NCI-H2107 (cell line): ENCODE measurements at regions not wholly inside any gene's neighbourhood (a gene's known extent, or its start where the extent isn't known, plus 50 kb on each side); places are given as distances from the start of the nearest gene placed in this dataset.

Experiments used
- DNase-seq: peaks from one replicate; lab custom pipeline; 2025; lab: John Stamatoyannopoulos, UW

GRCh38 chr3:193962986-193963685 lies 172.8 kb upstream of the HES1 start:
- DNase-seq, result no peak

- no peak for DNase-seq
Observed at GRCh38 chr3:193963808-193964516, 172.0 kb upstream of the HES1 start.

GRCh38 chr3:193964517-193964880 lies 171.4 kb upstream of the HES1 start:
- DNase-seq, result no peak

GRCh38 chr3:193968380-193968974 lies 167.5 kb upstream of the HES1 start:
- no peak for DNase-seq

GRCh38 chr3:193970131-193970772 lies 165.7 kb upstream of the HES1 start:
- DNase-seq, result peak; percentile 21

- no peak for DNase-seq
Observed at GRCh38 chr3:193970773-193971206, 165.2 kb upstream of the HES1 start.

- DNase-seq, result no peak
Observed at GRCh38 chr3:193971261-193971751, 164.6 kb upstream of the HES1 start.

GRCh38 chr3:193971966-193972365 lies 164.0 kb upstream of the HES1 start:
- no peak for DNase-seq

GRCh38 chr3:193972832-193973231 lies 163.1 kb upstream of the HES1 start:
- DNase-seq, result no peak

GRCh38 chr3:193974191-193974652 lies 161.7 kb upstream of the HES1 start:
- no peak for DNase-seq

GRCh38 chr3:193974671-193975535 lies 161.0 kb upstream of the HES1 start:
- no peak for DNase-seq

GRCh38 chr3:193977622-193978021 lies 158.3 kb upstream of the HES1 start:
- DNase-seq, result no peak

- DNase-seq, result no peak
Observed at GRCh38 chr3:193978030-193978429, 157.9 kb upstream of the HES1 start.

GRCh38 chr3:193978486-193978885 lies 157.5 kb upstream of the HES1 start:
- DNase-seq, result no peak

GRCh38 chr3:193980326-193980725 lies 155.6 kb upstream of the HES1 start:
- no peak for DNase-seq

- DNase-seq, result no peak
Observed at GRCh38 chr3:193980905-193981304, 155.0 kb upstream of the HES1 start.

- DNase-seq, result no peak
Observed at GRCh38 chr3:193981504-193981903, 154.4 kb upstream of the HES1 start.

GRCh38 chr3:193982258-193982659 lies 153.7 kb upstream of the HES1 start:
- DNase-seq, result no peak

GRCh38 chr3:193983846-193984818 lies 151.8 kb upstream of the HES1 start:
- no peak for DNase-seq

- DNase-seq, result no peak
Observed at GRCh38 chr3:193984876-193985275, 151.1 kb upstream of the HES1 start.
